ENCODE measurements at regions not wholly inside any gene's neighbourhood (a gene's known extent, or its start where the extent isn't known, plus 50 kb on each side); places are given as distances from the start of the nearest gene placed in this dataset.

GRCh38 chr16:73225983-73226382 is 178.1 kb upstream of the ZFHX3 start:
- TF ChIP-seq CTCF (conservative IDR thresholded peaks at IDR 0.05; ENCODE audit: low read length) (no peak), EZH2phosphoT487 (IDR thresholded peaks at IDR 0.05; ENCODE audit: borderline replicate concordance, low read depth, low read length) (no peak)

Measured in OCI-LY7 (cell line).